ENCODE measurements at regions not wholly inside any gene's neighbourhood (a gene's known extent, or its start where the extent isn't known, plus 50 kb on each side); places are given as distances from the start of the nearest gene placed in this dataset.

DNA sequence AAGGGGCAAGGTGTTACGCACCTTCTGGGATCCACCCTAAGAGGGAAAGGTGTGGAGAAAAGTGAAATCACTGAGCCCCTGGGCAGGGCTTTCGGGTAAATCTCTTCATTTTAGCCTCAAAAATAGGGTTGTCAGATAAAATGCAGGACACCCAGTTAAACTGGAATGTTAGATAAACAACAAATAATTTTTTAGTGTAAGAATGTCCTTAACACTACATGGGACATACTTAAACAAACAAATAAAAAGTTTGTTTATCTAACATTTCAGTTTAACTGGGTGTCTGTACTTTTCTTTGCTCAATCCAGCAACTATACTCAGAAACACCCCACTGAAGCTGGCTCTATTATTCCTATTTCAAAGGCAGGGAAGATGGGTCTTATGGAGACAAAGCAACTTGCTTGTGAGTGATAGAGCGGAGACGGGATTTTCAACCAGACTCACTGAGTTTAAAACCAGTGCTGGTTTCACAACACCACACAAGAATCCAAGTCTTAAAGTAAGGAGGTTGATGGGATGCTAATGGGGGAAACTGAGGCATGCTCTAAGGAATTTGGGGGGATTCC is 144.8 kb upstream of the RBPJ start:
- peaks cover 2% of the 10 kb centered on the region for H3K4me1 ChIP-seq (ENCODE audit: control insufficient read depth, insufficient read depth, low read length)
- H3K9me3 ChIP-seq (ENCODE audit: control insufficient read depth, insufficient read depth, low read length), result no peaks in the 10 kb centered on the region
- H3K9ac ChIP-seq (ENCODE audit: low read depth, low read length), result no peak overlapping the region
- H3K27me3 ChIP-seq (ENCODE audit: control insufficient read depth, insufficient read depth, low read length), result no peaks in the 10 kb centered on the region
- no peaks in the 10 kb centered on the region for H3K36me3 ChIP-seq (ENCODE audit: control insufficient read depth, insufficient read depth, low read length)
- H3K4me3 ChIP-seq (ENCODE audit: low read depth, low read length), result no peak overlapping the region

GRCh38 chr4:26176598-26177149 is 144.1 kb upstream of the RBPJ start:
- H3K27me3 ChIP-seq (ENCODE audit: control insufficient read depth, insufficient read depth, low read length), result no peaks in the 10 kb centered on the region
- H3K36me3 ChIP-seq (ENCODE audit: control insufficient read depth, insufficient read depth, low read length), result no peaks in the 10 kb centered on the region
- no peak overlapping the region for H3K4me3 ChIP-seq (ENCODE audit: low read depth, low read length)
- H3K4me1 ChIP-seq (ENCODE audit: control insufficient read depth, insufficient read depth, low read length), result peaks cover 2% of the 10 kb centered on the region
- no peak overlapping the region for H3K9ac ChIP-seq (ENCODE audit: low read depth, low read length)
- no peaks in the 10 kb centered on the region for H3K9me3 ChIP-seq (ENCODE audit: control insufficient read depth, insufficient read depth, low read length)

GRCh38 chr4:26178854-26179253 is 142.0 kb upstream of the RBPJ start:
- H3K9me3 ChIP-seq (ENCODE audit: control insufficient read depth, insufficient read depth, low read length), result no peaks in the 10 kb centered on the region
- peaks cover 2% of the 10 kb centered on the region for H3K4me1 ChIP-seq (ENCODE audit: control insufficient read depth, insufficient read depth, low read length)
- H3K36me3 ChIP-seq (ENCODE audit: control insufficient read depth, insufficient read depth, low read length), result no peaks in the 10 kb centered on the region
- no peaks in the 10 kb centered on the region for H3K27me3 ChIP-seq (ENCODE audit: control insufficient read depth, insufficient read depth, low read length)
- no peak overlapping the region for H3K9ac ChIP-seq (ENCODE audit: low read depth, low read length)
- H3K4me3 ChIP-seq (ENCODE audit: low read depth, low read length), result no peak overlapping the region

DNA sequence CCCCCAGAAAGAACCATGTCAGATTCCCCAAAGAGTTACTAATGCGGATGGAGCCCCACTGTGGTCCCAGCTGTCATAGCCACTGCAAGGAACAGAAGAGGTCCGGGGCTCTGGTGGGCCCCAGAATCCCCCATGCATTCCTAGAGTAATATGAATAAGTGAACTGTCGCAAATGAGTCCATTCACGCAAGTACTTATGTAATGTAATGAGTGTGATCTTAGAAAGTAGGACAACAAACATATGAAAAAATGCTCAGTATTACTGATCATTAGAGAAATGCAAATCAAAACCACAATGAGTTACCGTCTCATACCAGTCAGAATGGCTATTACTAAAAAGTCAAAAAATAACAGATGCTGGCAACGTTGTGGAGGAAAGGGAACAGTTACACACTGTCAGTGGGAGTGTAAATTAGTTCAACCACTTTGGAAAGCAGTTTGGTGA is 141.5 kb upstream of the RBPJ start:
- H3K9ac ChIP-seq (ENCODE audit: low read depth, low read length), result no peak overlapping the region

DNA sequence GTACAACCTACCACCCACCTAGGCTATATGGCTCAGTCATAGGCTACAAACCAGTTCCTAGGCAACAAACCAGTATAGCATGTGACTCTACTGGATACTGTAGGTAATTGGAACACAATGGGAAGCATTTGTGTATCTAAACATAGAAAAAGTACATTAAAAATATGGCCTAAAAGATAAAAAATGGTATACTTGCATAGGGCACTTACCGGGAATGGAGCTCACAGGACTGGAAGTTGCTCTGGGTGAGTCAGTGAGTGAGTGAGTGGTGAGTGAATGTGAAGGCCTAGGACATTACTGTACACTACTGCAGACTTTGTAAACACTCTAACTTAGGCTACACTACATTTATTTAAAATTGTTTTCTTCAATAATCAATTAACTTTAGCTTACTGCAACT is 139.2 kb upstream of the RBPJ start:
- H3K4me1 ChIP-seq (ENCODE audit: control insufficient read depth, insufficient read depth, low read length), result no peaks in the 10 kb centered on the region
- no peak overlapping the region for H3K4me3 ChIP-seq (ENCODE audit: low read depth, low read length)
- H3K27me3 ChIP-seq (ENCODE audit: control insufficient read depth, insufficient read depth, low read length), result no peaks in the 10 kb centered on the region
- no peaks in the 10 kb centered on the region for H3K9me3 ChIP-seq (ENCODE audit: control insufficient read depth, insufficient read depth, low read length)
- no peak overlapping the region for H3K9ac ChIP-seq (ENCODE audit: low read depth, low read length)
- no peaks in the 10 kb centered on the region for H3K36me3 ChIP-seq (ENCODE audit: control insufficient read depth, insufficient read depth, low read length)

More for the DNA sequence above, 141.5 kb upstream of the RBPJ start:
- H3K9me3 ChIP-seq (ENCODE audit: control insufficient read depth, insufficient read depth, low read length), result no peaks in the 10 kb centered on the region
- H3K36me3 ChIP-seq (ENCODE audit: control insufficient read depth, insufficient read depth, low read length), result no peaks in the 10 kb centered on the region
- no peaks in the 10 kb centered on the region for H3K27me3 ChIP-seq (ENCODE audit: control insufficient read depth, insufficient read depth, low read length)
- H3K4me3 ChIP-seq (ENCODE audit: low read depth, low read length), result no peak overlapping the region
- peaks cover 2% of the 10 kb centered on the region for H3K4me1 ChIP-seq (ENCODE audit: control insufficient read depth, insufficient read depth, low read length)

- Histone ChIP-seq H3K4me1 (ENCODE audit: control insufficient read depth, insufficient read depth, low read length) (no peaks in the 10 kb centered on the region), H3K4me3 (ENCODE audit: low read depth, low read length) (no peak overlapping the region), H3K27me3 (ENCODE audit: control insufficient read depth, insufficient read depth, low read length) (no peaks in the 10 kb centered on the region), H3K36me3 (ENCODE audit: control insufficient read depth, insufficient read depth, low read length) (no peaks in the 10 kb centered on the region), H3K9ac (ENCODE audit: low read depth, low read length) (no peak overlapping the region), H3K9me3 (ENCODE audit: control insufficient read depth, insufficient read depth, low read length) (no peaks in the 10 kb centered on the region)
Measured at GRCh38 chr4:26183017-26183416, 137.8 kb upstream of the RBPJ start.

DNA sequence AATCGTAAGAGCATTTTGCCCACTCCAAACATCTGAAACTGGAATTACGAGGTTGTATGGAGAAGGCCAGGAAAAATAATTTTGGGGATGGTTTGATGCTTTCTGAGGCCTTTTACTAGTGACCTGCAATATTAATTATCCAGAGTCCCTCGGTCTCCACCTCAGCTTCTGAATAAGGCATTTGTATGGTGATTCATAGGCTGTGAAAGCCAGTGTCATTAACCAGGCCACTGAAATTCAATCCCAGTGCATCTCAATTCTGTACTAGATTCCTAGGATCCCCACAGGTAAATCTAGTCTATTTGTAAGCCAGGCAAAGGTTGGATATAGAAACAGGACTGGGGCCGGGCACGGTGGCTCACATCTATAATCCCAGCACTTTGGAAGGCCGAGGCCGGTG is 135.4 kb upstream of the RBPJ start:
- H3K9me3 ChIP-seq (ENCODE audit: control insufficient read depth, insufficient read depth, low read length), result no peaks in the 10 kb centered on the region
- H3K36me3 ChIP-seq (ENCODE audit: control insufficient read depth, insufficient read depth, low read length), result no peaks in the 10 kb centered on the region
- no peak overlapping the region for H3K4me3 ChIP-seq (ENCODE audit: low read depth, low read length)
- H3K9ac ChIP-seq (ENCODE audit: low read depth, low read length), result no peak overlapping the region
- H3K27me3 ChIP-seq (ENCODE audit: control insufficient read depth, insufficient read depth, low read length), result no peaks in the 10 kb centered on the region
- no peaks in the 10 kb centered on the region for H3K4me1 ChIP-seq (ENCODE audit: control insufficient read depth, insufficient read depth, low read length)

DNA sequence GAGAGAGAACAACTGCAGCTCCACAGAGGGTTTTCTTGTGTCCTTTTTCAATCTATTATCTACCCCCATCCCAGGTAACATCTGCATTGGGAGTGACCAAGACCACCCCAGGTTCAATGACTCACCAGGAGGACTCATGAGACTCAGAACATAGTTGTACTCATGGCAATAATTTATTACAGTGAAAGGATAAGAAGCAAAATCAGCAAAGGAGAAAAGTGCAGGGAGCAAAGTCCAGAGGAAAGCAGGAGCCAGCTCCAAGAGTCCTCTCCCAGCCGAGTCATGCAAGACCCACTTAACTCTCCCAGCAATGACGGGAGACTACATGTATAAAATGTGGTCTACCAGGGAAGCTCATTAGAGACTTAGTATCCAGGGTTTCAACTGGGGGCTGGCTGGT is 129.5 kb upstream of the RBPJ start:
- H3K9me3 ChIP-seq (ENCODE audit: control insufficient read depth, insufficient read depth, low read length), result no peaks in the 10 kb centered on the region
- no peak overlapping the region for H3K4me3 ChIP-seq (ENCODE audit: low read depth, low read length)
- H3K9ac ChIP-seq (ENCODE audit: low read depth, low read length), result no peak overlapping the region
- H3K27me3 ChIP-seq (ENCODE audit: control insufficient read depth, insufficient read depth, low read length), result no peaks in the 10 kb centered on the region
- no peaks in the 10 kb centered on the region for H3K36me3 ChIP-seq (ENCODE audit: control insufficient read depth, insufficient read depth, low read length)
- no peaks in the 10 kb centered on the region for H3K4me1 ChIP-seq (ENCODE audit: control insufficient read depth, insufficient read depth, low read length)

DNA sequence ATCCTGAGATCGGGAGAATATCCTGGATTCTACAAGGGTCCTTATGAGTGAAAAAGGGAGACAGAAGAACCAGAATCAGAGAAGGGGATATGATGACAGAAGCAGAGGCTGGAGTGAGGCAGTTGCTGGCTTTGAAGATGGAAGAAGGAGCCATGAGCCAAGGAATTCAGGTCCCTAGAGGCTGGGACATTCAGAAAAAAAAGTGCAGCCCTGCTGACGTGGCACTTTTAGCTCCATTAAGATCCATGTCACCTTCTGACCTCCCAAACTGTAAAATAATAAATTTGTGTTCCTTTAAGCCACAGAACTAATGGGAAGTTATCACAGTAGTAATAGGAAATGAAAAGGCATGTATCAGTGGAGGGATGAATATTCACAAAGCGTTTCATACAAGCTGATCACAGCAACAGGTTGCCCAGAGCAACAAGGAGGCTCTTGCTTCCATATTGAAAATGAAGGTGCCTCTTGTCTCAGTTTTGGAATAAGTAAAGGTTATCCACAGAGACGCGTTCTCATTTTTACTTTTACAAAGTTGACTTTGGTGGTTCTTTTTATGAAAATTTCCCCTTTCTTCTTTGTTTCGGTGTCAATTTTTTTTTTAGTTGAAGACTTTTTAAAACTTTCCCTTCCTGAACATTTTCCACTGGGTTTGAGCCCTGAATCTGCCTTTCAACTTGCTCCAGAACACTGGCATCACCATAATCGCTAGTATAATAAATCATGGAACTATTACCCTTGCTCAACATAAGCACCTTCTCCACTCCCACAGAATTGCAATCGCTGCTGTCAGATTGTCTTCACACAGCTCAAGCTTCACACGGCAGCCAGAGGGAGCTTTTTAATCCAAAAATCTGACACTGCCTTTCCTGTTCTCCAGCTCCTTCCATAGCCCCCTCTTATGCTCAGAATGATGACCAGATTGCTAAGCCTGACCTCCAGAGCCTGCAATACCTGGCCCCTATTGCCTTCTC is 127.6 kb upstream of the RBPJ start:
- no peak overlapping the region for H3K9ac ChIP-seq (ENCODE audit: low read depth, low read length)
- H3K27me3 ChIP-seq (ENCODE audit: control insufficient read depth, insufficient read depth, low read length), result no peaks in the 10 kb centered on the region
- no peaks in the 10 kb centered on the region for H3K36me3 ChIP-seq (ENCODE audit: control insufficient read depth, insufficient read depth, low read length)
- H3K9me3 ChIP-seq (ENCODE audit: control insufficient read depth, insufficient read depth, low read length), result no peaks in the 10 kb centered on the region
- no peak overlapping the region for H3K4me3 ChIP-seq (ENCODE audit: low read depth, low read length)
- H3K4me1 ChIP-seq (ENCODE audit: control insufficient read depth, insufficient read depth, low read length), result no peaks in the 10 kb centered on the region

DNA sequence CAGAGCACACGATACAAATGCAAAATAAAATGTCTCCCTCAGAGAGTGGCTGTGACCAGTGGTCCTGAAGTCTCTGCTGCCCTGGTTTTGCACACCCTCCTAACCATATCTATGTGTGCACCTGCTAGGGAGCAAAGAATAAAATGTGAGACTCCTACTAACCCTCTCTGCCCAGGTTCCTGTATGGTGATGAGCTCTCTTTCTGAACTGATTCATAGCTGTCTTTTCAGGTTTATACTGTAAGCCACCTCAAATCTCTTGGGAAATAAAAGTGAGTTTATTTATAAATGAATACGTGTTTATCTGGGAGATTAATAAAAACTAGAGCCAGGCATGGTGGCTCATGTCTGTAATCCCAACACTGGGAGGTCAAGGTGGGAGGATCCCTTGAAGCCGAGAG is 126.0 kb upstream of the RBPJ start:
- Histone ChIP-seq H3K9me3 (ENCODE audit: control insufficient read depth, insufficient read depth, low read length) (no peaks in the 10 kb centered on the region), H3K4me1 (ENCODE audit: control insufficient read depth, insufficient read depth, low read length) (no peaks in the 10 kb centered on the region), H3K36me3 (ENCODE audit: control insufficient read depth, insufficient read depth, low read length) (no peaks in the 10 kb centered on the region), H3K9ac (ENCODE audit: low read depth, low read length) (no peak overlapping the region), H3K4me3 (ENCODE audit: low read depth, low read length) (no peak overlapping the region), H3K27me3 (ENCODE audit: control insufficient read depth, insufficient read depth, low read length) (no peaks in the 10 kb centered on the region)

GRCh38 chr4:26196567-26196966 is 124.2 kb upstream of the RBPJ start:
- no peaks in the 10 kb centered on the region for H3K9me3 ChIP-seq (ENCODE audit: control insufficient read depth, insufficient read depth, low read length)
- no peak overlapping the region for H3K4me3 ChIP-seq (ENCODE audit: low read depth, low read length)
- H3K27me3 ChIP-seq (ENCODE audit: control insufficient read depth, insufficient read depth, low read length), result no peaks in the 10 kb centered on the region
- H3K9ac ChIP-seq (ENCODE audit: low read depth, low read length), result no peak overlapping the region
- H3K4me1 ChIP-seq (ENCODE audit: control insufficient read depth, insufficient read depth, low read length), result no peaks in the 10 kb centered on the region
- H3K36me3 ChIP-seq (ENCODE audit: control insufficient read depth, insufficient read depth, low read length), result no peaks in the 10 kb centered on the region
